Mesendoderm (in vitro differentiated cells): ENCODE measurements at regions not wholly inside any gene's neighbourhood (a gene's known extent, or its start where the extent isn't known, plus 50 kb on each side); places are given as distances from the start of the nearest gene placed in this dataset.

Experiments
- DNase-seq: peaks from one replicate; pipeline ENCODE4 v3.0.0; 2013
- H2AK5ac ChIP-seq: 2 replicates; pipeline ENCODE4 v1.6.1; 2013; ENCODE audit warnings: low read length, inconsistent platforms
- H2BK120ac ChIP-seq: 2 replicates; pipeline ENCODE4 v1.6.1; 2013; ENCODE audit warnings: low read depth, mild to moderate bottlenecking, low read length, moderate library complexity, mixed read lengths
- H2BK15ac ChIP-seq: replicated peaks from 2 replicates; pipeline ENCODE4 v1.6.1; 2013; ENCODE audit warnings: low read depth, mild to moderate bottlenecking, moderate library complexity
- H2BK5ac ChIP-seq: 2 replicates; pipeline ENCODE4 v1.6.1; 2013; ENCODE audit warnings: low read length, inconsistent platforms
- H3K18ac ChIP-seq: 2 replicates; pipeline ENCODE4 v1.6.1; 2013; ENCODE audit warnings: mild to moderate bottlenecking, low read length, mixed read lengths
- H3K23ac ChIP-seq: one replicate; pipeline ENCODE4 v1.6.1; 2013; ENCODE audit warnings: low read length
- H3K27ac ChIP-seq: 2 replicates; pipeline ENCODE4 v1.5.1; 2013; ENCODE audit warnings: low read depth, mild to moderate bottlenecking, inconsistent platforms, low read length, moderate library complexity
- H3K27me3 ChIP-seq: 2 replicates; pipeline ENCODE4 v1.6.1; 2013; ENCODE audit warnings: low read length, control low read depth, mild to moderate bottlenecking, inconsistent platforms; ENCODE audit not compliant: insufficient read depth, poor library complexity
- H3K36me3 ChIP-seq: 2 replicates; pipeline ENCODE4 v1.6.1; 2013; ENCODE audit warnings: low read length, inconsistent platforms; ENCODE audit not compliant: control insufficient read depth, insufficient read depth
- H3K4ac ChIP-seq: one replicate; pipeline ENCODE4 v1.6.1; 2013; ENCODE audit warnings: low read depth, mild to moderate bottlenecking, low read length, moderate library complexity
- H3K4me1 ChIP-seq: 2 replicates; pipeline ENCODE4 v1.6.1; 2013; ENCODE audit warnings: low read depth, low read length, inconsistent platforms; ENCODE audit not compliant: control insufficient read depth
- H3K4me2 ChIP-seq: 2 replicates; pipeline ENCODE4 v1.6.1; 2013; ENCODE audit warnings: low read length
- H3K4me3 ChIP-seq: 2 replicates; pipeline ENCODE4 v1.5.1; 2013; ENCODE audit warnings: mild to moderate bottlenecking, low read length
- H3K56ac ChIP-seq: one replicate; pipeline ENCODE4 v1.6.1; 2013; ENCODE audit warnings: low read length
- H3K79me1 ChIP-seq: 2 replicates; pipeline ENCODE4 v1.6.1; 2013; ENCODE audit warnings: low read length, inconsistent platforms
- H3K79me2 ChIP-seq: 2 replicates; pipeline ENCODE4 v1.6.1; 2013; ENCODE audit warnings: mild to moderate bottlenecking, low read length; ENCODE audit not compliant: control insufficient read depth, insufficient read depth
- H3K9ac ChIP-seq: 2 replicates; pipeline ENCODE4 v1.6.1; 2013; ENCODE audit warnings: low read length, inconsistent platforms
- H4K5ac ChIP-seq: one replicate; pipeline ENCODE4 v1.6.1; 2013; ENCODE audit warnings: low read length
- H4K8ac ChIP-seq: one replicate; pipeline ENCODE4 v1.6.1; 2013; ENCODE audit warnings: low read depth, mild to moderate bottlenecking, control low read depth, low read length, moderate library complexity
- WGBS: extraction: QIAGEN DNeasy Blood & Tissue Kit; methylation state at CpG from one replicate; pipeline ENCODE4 v1.1.7; 2013; ENCODE audit warnings: low lambda C conversion rate, missing lambda C conversion rate; ENCODE audit not compliant: insufficient coverage; ENCODE audit errors: extremely low coverage; 5-methylcytosine and 5-hydroxymethylcytosine counted together

- H2BK15ac ChIP-seq = no peak overlapping the region
- WGBS = no CpG with 5 or more reads among the region's 1 CpG
- no peak for DNase-seq
Measured at GRCh38 chrX:44039556-44039955, 66.4 kb upstream of the NDP start.

GRCh38 chrX:44036336-44036735 is 63.1 kb upstream of the NDP start:
- no peak overlapping the region for H3K18ac ChIP-seq
- no CpG with 5 or more reads among the region's 3 CpGs for WGBS
- H2BK5ac ChIP-seq = no peak overlapping the region
- no peak overlapping the region for H3K23ac ChIP-seq
- no peaks in the 10 kb centered on the region for H3K79me1 ChIP-seq
- H3K27ac ChIP-seq = no peak overlapping the region
- DNase-seq = peak; percentile 75
- no peak overlapping the region for H4K8ac ChIP-seq
- H3K27me3 ChIP-seq = no peaks in the 10 kb centered on the region
- H3K4me3 ChIP-seq = no peak overlapping the region
- no peaks in the 10 kb centered on the region for H3K36me3 ChIP-seq
- H3K9ac ChIP-seq = no peak overlapping the region
- no peaks in the 10 kb centered on the region for H3K4me1 ChIP-seq
- H3K56ac ChIP-seq = no peak overlapping the region
- H3K79me2 ChIP-seq = no peaks in the 10 kb centered on the region
- no peak overlapping the region for H2BK120ac ChIP-seq
- H3K4me2 ChIP-seq = no peak overlapping the region
- no peak overlapping the region for H4K5ac ChIP-seq
- H2BK15ac ChIP-seq = no peak overlapping the region
- H3K4ac ChIP-seq = no peak overlapping the region
- no peak overlapping the region for H2AK5ac ChIP-seq

More at GRCh38 chrX:44039556-44039955, 66.4 kb upstream of the NDP start:
- no peak overlapping the region for H3K27ac ChIP-seq
- no peak overlapping the region for H3K4ac ChIP-seq
- no peak overlapping the region for H2BK5ac ChIP-seq
- H3K4me2 ChIP-seq = no peak overlapping the region
- no peaks in the 10 kb centered on the region for H3K4me1 ChIP-seq
- no peak overlapping the region for H3K4me3 ChIP-seq
- no peaks in the 10 kb centered on the region for H3K79me1 ChIP-seq
- no peak overlapping the region for H4K8ac ChIP-seq
- no peak overlapping the region for H3K23ac ChIP-seq
- H3K56ac ChIP-seq = no peak overlapping the region
- no peak overlapping the region for H2AK5ac ChIP-seq
- no peaks in the 10 kb centered on the region for H3K36me3 ChIP-seq
- no peak overlapping the region for H3K18ac ChIP-seq
- H3K27me3 ChIP-seq = no peaks in the 10 kb centered on the region
- no peak overlapping the region for H2BK120ac ChIP-seq
- H4K5ac ChIP-seq = no peak overlapping the region
- H3K79me2 ChIP-seq = no peaks in the 10 kb centered on the region
- H3K9ac ChIP-seq = no peak overlapping the region

GRCh38 chrX:44035571-44035970 is 62.4 kb upstream of the NDP start:
- Histone ChIP-seq H3K4ac (no peak overlapping the region), H2BK5ac (no peak overlapping the region), H2BK15ac (no peak overlapping the region), H3K27me3 (no peaks in the 10 kb centered on the region), H3K27ac (no peak overlapping the region), H3K79me2 (no peaks in the 10 kb centered on the region), H3K4me1 (no peaks in the 10 kb centered on the region), H3K36me3 (no peaks in the 10 kb centered on the region), H2AK5ac (no peak overlapping the region), H3K9ac (no peak overlapping the region), H3K4me3 (no peak overlapping the region), H4K5ac (no peak overlapping the region), H3K23ac (no peak overlapping the region), H3K4me2 (no peak overlapping the region), H2BK120ac (no peak overlapping the region), H4K8ac (no peak overlapping the region), H3K79me1 (no peaks in the 10 kb centered on the region), H3K56ac (no peak overlapping the region), H3K18ac (no peak overlapping the region)
- DNase-seq = no peak
- WGBS = no CpG with 5 or more reads among the region's 2 CpGs

- no peaks in the 10 kb centered on the region for H3K36me3 ChIP-seq
- no peak overlapping the region for H2BK15ac ChIP-seq
- H3K27ac ChIP-seq = no peak overlapping the region
- no peak overlapping the region for H3K4me3 ChIP-seq
- H3K9ac ChIP-seq = no peak overlapping the region
- H2AK5ac ChIP-seq = no peak overlapping the region
- no peak overlapping the region for H3K23ac ChIP-seq
- no peak overlapping the region for H2BK120ac ChIP-seq
- no peaks in the 10 kb centered on the region for H3K27me3 ChIP-seq
- H2BK5ac ChIP-seq = no peak overlapping the region
- WGBS = no CpG with 5 or more reads among the region's 2 CpGs
- H3K18ac ChIP-seq = no peak overlapping the region
- no peak overlapping the region for H3K4ac ChIP-seq
- no peaks in the 10 kb centered on the region for H3K4me1 ChIP-seq
- H4K8ac ChIP-seq = no peak overlapping the region
- no peak overlapping the region for H3K4me2 ChIP-seq
- DNase-seq = no peak
- no peak overlapping the region for H4K5ac ChIP-seq
- H3K79me2 ChIP-seq = no peaks in the 10 kb centered on the region
- no peaks in the 10 kb centered on the region for H3K79me1 ChIP-seq
- H3K56ac ChIP-seq = no peak overlapping the region
Measured at GRCh38 chrX:44032479-44032878, 59.3 kb upstream of the NDP start.

- no peaks in the 10 kb centered on the region for H3K36me3 ChIP-seq
Measured at GRCh38 chrX:44025555-44025954, 52.4 kb upstream of the NDP start.

More at GRCh38 chrX:44025555-44025954, 52.4 kb upstream of the NDP start:
- Histone ChIP-seq H3K9ac (no peak overlapping the region), H2BK15ac (no peak overlapping the region), H2BK120ac (no peak overlapping the region), H3K27me3 (no peaks in the 10 kb centered on the region), H3K4me2 (no peak overlapping the region), H3K79me1 (no peaks in the 10 kb centered on the region), H3K4ac (no peak overlapping the region), H4K5ac (no peak overlapping the region), H2AK5ac (no peak overlapping the region), H4K8ac (no peak overlapping the region), H3K4me3 (no peak overlapping the region), H3K27ac (no peak overlapping the region), H2BK5ac (no peak overlapping the region), H3K56ac (no peak overlapping the region), H3K4me1 (no peaks in the 10 kb centered on the region), H3K79me2 (no peaks in the 10 kb centered on the region), H3K18ac (no peak overlapping the region), H3K23ac (no peak overlapping the region)
- peak; percentile 35 for DNase-seq
- WGBS = no CpG with 5 or more reads among the region's 1 CpG
